Left lung (tissue), 4 donors: ENCODE measurements at regions not wholly inside any gene's neighbourhood (a gene's known extent, or its start where the extent isn't known, plus 50 kb on each side); places are given as distances from the start of the nearest gene placed in this dataset.

Experiments
- ATAC-seq: fragments of 200-7000 bp; cut with Tn5 transposase; one replicate; pipeline ENCODE4 v1.9.1; 2020; ENCODE audit warnings: moderate library complexity
- DNase-seq, 4 donors: peaks; one replicate each; pipeline ENCODE4 v3.0.0-alpha.2; 2013 to 2020
- H3K27ac ChIP-seq, 2 donors: fragments of 200-600 bp; sonication (generic) in 1 of 2; one replicate each; pipeline versions ENCODE4 v1.5.0 to v1.8.0; 2020 to 2021
- H3K27me3 ChIP-seq, 2 donors: fragments of 200-600 bp; sonication (generic) in 1 of 2; one replicate each; pipeline versions ENCODE4 v1.5.0 to v1.8.0; 2020 to 2021
- H3K36me3 ChIP-seq, 2 donors: fragments of 200-600 bp; sonication (generic) in 1 of 2; one replicate each; pipeline versions ENCODE4 v1.5.0 to v1.8.0; 2020 to 2021
- H3K4me1 ChIP-seq, 2 donors: fragments of 200-600 bp; one replicate each; pipeline ENCODE4 v1.8.0; 2021
- H3K4me3 ChIP-seq, 2 donors: fragments of 200-600 bp; sonication (generic) in 1 of 2; one replicate each; pipeline versions ENCODE4 v1.5.0 to v1.8.0; 2020 to 2021; ENCODE audit warnings: mild to moderate bottlenecking in 1 of 2
- H3K9me3 ChIP-seq, 2 donors: fragments of 200-600 bp; sonication (generic) in 1 of 2; one replicate each; pipeline versions ENCODE4 v1.5.0 to v1.8.0; 2020 to 2021
- intact Hi-C, 2 donors: fragments of 100-400 bp; cut with DNase I; formaldehyde crosslinking; loops; one replicate each; pipeline versions ENCODE4 v1.11.2 to v1.14.2; 2022
- TF ChIP-seq, protein P1 (sequence below), 2 donors: fragments of 200-600 bp; sonication (generic) in 1 of 2; IDR thresholded peaks; one replicate each; pipeline versions ENCODE4 v1.5.0 to v1.8.0; 2021; ENCODE audit warnings: antibody characterized with exemption in 2 of 2
- donor health status: DM: no; HTN: yes; CAD: no.
- donor health status: DM: no; HTN: no; CAD: no.

DNA sequence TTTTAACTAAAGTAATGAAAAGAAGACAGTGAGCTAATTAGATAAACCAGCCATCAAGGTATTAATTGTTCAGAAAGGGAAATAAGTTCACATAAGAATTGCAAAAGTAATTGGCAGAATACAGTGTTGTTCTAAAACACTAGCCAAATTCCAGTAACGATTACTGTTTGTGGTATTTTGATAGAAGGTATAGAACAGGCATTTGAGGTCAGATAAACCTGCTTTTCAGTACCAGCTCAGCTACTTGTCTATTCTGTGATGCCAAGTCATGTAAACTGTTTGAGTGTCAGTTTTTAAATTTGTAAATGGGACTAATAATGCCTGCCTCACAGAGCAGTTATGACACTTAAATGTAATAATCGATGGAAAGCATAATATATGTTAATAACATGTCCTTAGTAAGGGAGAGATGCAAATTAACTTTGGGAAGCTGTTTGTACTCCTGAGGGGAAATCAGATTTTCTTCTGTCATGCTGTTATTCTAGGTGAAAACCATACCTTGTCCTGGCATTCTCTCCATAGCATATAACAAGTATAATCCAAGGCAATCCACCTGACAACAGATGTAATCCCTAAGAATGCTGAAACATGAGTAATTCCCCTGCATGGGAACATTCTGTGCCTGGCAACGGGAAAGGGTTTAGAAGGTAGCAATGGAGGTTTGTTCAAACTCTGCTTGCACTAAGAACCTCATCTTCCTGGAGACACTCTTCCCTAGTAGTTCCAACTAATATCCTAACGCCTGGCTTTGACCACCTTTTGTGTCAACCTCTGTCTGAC lies 509.5 kb upstream of the PAPPA start:
- no peak for DNase-seq

GRCh38 chr9:115649991-115650472 lies 503.6 kb upstream of the PAPPA start:
- peak in 3 of 4 donors; percentile 11 to 43 (median 36) for DNase-seq
- intact Hi-C loops, result no loop called here
- H3K9me3 ChIP-seq, result no peaks in the 10 kb centered on the region
- no peak overlapping the region for H3K4me3 ChIP-seq
- no peaks in the 10 kb centered on the region for H3K27me3 ChIP-seq
- no peaks in the 10 kb centered on the region for H3K4me1 ChIP-seq
- H3K36me3 ChIP-seq, result no peaks in the 10 kb centered on the region
- no peak overlapping the region for H3K27ac ChIP-seq
- peak; percentile 80 for ATAC-seq
- TF ChIP-seq, protein P1, sequence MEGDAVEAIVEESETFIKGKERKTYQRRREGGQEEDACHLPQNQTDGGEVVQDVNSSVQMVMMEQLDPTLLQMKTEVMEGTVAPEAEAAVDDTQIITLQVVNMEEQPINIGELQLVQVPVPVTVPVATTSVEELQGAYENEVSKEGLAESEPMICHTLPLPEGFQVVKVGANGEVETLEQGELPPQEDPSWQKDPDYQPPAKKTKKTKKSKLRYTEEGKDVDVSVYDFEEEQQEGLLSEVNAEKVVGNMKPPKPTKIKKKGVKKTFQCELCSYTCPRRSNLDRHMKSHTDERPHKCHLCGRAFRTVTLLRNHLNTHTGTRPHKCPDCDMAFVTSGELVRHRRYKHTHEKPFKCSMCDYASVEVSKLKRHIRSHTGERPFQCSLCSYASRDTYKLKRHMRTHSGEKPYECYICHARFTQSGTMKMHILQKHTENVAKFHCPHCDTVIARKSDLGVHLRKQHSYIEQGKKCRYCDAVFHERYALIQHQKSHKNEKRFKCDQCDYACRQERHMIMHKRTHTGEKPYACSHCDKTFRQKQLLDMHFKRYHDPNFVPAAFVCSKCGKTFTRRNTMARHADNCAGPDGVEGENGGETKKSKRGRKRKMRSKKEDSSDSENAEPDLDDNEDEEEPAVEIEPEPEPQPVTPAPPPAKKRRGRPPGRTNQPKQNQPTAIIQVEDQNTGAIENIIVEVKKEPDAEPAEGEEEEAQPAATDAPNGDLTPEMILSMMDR (IDR thresholded peaks at IDR 0.05), result no peak

More for the DNA sequence above, 509.5 kb upstream of the PAPPA start:
- intact Hi-C loops, result no loop called here
- ATAC-seq, result no peak
- no peaks in the 10 kb centered on the region for H3K27me3 ChIP-seq
- TF ChIP-seq, protein P1 (IDR thresholded peaks at IDR 0.05), result no peak
- no peaks in the 10 kb centered on the region for H3K36me3 ChIP-seq
- no peaks in the 10 kb centered on the region for H3K9me3 ChIP-seq
- no peaks in the 10 kb centered on the region for H3K4me1 ChIP-seq
- no peak overlapping the region for H3K4me3 ChIP-seq
- H3K27ac ChIP-seq, result no peak overlapping the region

GRCh38 chr9:115650768-115651167 lies 502.8 kb upstream of the PAPPA start:
- TF ChIP-seq, protein P1 (IDR thresholded peaks at IDR 0.05), result no peak
- Histone ChIP-seq H3K4me3 (no peak overlapping the region), H3K4me1 (no peaks in the 10 kb centered on the region), H3K27ac (no peak overlapping the region), H3K27me3 (no peaks in the 10 kb centered on the region), H3K9me3 (no peaks in the 10 kb centered on the region), H3K36me3 (no peaks in the 10 kb centered on the region)
- ATAC-seq, result no peak
- intact Hi-C loops, result no loop called here
- no peak for DNase-seq

DNA sequence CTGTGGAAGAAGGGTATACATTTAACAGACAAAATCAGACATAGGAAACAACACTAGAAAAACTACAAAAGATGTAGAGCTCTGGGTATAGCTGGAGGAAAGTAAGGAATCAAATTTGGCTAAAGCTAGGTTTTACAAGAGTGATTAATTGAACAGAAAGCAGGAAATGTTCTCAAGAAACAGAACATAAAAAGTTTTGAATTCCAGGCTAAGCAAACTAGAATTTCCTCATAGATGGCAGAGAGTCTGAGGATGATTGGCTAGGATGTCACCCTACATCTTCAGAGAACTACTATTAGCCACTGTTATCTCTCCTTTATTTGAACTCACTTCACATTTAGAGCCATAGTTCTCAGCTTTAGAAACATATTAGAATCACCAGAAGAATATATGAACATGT lies 502.1 kb upstream of the PAPPA start:
- Histone ChIP-seq H3K4me1 (no peaks in the 10 kb centered on the region), H3K27ac (no peak overlapping the region), H3K9me3 (no peaks in the 10 kb centered on the region), H3K36me3 (no peaks in the 10 kb centered on the region), H3K4me3 (no peak overlapping the region), H3K27me3 (no peaks in the 10 kb centered on the region)
- TF ChIP-seq, protein P1 (IDR thresholded peaks at IDR 0.05), result no peak
- no peak for ATAC-seq
- no peak for DNase-seq
- intact Hi-C loops, result no loop called here

DNA sequence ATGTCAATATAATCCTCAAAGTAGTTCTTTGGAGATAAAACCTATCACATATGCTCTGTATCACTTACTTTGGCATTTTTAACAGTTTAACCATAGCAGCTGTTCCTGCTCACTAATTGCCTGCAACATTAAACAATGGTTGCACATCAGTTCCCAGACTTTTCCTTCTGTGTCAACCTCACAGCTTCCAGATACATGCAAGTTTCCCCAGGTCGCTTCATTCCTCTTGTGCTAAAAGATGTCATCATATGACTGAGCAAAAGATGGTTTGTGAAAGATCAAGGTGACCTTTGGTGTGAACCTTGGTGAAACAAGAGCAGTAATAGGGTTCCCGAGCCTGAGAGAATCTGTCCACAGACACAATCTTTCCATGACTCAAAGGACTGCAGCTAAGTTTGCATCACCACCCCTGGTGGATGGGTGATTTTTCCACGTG lies 500.4 kb upstream of the PAPPA start:
- Histone ChIP-seq H3K36me3 (no peaks in the 10 kb centered on the region), H3K27me3 (no peaks in the 10 kb centered on the region), H3K9me3 (no peaks in the 10 kb centered on the region), H3K4me1 (no peaks in the 10 kb centered on the region), H3K27ac (no peak overlapping the region), H3K4me3 (no peak overlapping the region)
- TF ChIP-seq, protein P1 (IDR thresholded peaks at IDR 0.05), result no peak
- ATAC-seq (no peak), DNase-seq (peak in 2 of 4 donors; percentile 48 to 50)
- intact Hi-C loops, result no loop called here
